ENCODE measurements at regions not wholly inside any gene's neighbourhood (a gene's known extent, or its start where the extent isn't known, plus 50 kb on each side); places are given as distances from the start of the nearest gene placed in this dataset.
"Not testable (repeated sequence)": the region's sequence is repeated elsewhere in the genome, so short reads cannot be mapped to it uniquely, and the experiment has no call there.

GRCh38 chr1:30660241-30660640, 63.1 kb downstream of the MATN1 start:
- no peak for DNase-seq (ENCODE audit: missing footprints)
- intact Hi-C loops (cut with DNase I): no loop called here

GRCh38 chr1:30659702-30660101, 63.7 kb downstream of the MATN1 start:
- DNase-seq (ENCODE audit: missing footprints) (no peak), ATAC-seq (no peak)
- intact Hi-C loops (cut with DNase I): no loop called here

More at GRCh38 chr1:30660241-30660640, 63.1 kb downstream of the MATN1 start:
- no peak for ATAC-seq

DNA sequence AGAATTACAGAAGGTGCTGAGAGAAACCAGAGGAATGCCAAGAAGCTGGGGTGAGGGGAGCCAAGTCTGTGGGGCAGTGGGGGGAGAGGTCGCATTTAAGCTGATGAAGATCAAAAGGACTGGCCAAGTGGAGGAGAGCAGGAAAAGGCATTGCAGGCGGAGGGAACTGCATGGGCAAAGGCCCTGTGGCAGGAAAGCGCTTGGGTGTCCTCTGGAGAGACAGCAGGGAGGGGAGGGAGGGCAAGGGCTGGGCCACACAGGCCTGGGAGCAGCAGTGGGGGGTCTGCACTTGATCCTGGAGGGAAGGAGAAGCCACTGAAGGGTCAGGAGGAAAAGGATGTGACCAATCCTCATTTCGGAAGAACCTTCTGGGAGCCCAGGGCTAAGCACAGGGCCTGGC, 65.0 kb downstream of the MATN1 start:
- DNase-seq (ENCODE audit: missing footprints); intact Hi-C loops (cut with DNase I); ATAC-seq: not testable (repeated sequence)

GRCh38 chr1:30658014-30658336, 65.4 kb downstream of the MATN1 start:
- no peak for ATAC-seq
- DNase-seq (ENCODE audit: missing footprints): no peak
- intact Hi-C loops (cut with DNase I): no loop called here

DNA sequence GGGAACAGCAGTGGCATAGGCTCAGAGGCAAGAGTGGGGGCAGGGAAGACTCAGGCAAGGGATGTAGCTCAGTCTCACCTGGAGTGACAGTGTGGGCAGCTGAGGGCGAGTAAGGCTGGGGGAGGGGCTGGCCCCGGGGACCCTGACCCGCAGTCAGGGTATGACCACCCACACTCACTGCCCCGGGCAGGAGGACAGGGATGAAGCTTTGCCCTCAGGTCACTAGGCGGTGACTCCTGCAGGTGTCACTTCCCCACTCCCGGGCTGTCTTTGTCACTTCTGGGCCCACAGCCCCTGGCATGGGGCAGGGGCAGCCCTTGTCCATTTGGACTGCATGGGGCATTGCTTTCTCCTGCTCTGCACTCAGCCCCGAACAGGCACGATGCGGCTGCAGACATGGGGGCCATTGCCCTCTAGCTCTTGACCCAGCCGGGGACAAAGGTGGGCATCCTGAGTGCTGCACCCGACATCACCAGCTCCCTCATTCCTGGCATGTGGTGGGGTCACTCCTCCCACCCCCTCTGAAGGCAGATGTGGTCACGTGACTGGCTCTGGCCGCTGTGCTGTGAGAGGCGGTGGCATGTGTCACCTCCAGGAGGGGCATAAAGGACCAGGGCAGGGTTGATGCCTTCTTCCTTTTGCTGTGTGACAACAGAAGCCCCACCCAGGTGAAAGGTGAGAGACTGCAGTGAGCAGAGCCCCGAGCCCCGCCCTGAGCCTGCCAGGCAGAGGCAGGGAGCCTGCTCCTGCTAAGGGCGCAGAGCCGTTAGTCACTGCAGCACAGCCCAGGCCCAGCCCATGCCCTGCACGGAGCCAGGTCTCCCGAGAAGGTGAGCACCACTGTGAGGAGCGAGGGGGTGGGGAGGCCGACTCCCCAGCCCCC, 66.0 kb downstream of the MATN1 start:
- intact Hi-C loops (cut with DNase I): no loop called here
- DNase-seq (ENCODE audit: missing footprints): no peak
- ATAC-seq: no peak

GRCh38 chr1:30656171-30656940, 67.0 kb downstream of the MATN1 start:
- ATAC-seq (no peak), DNase-seq (ENCODE audit: missing footprints) (no peak)
- intact Hi-C loops (cut with DNase I): no loop called here

DNA sequence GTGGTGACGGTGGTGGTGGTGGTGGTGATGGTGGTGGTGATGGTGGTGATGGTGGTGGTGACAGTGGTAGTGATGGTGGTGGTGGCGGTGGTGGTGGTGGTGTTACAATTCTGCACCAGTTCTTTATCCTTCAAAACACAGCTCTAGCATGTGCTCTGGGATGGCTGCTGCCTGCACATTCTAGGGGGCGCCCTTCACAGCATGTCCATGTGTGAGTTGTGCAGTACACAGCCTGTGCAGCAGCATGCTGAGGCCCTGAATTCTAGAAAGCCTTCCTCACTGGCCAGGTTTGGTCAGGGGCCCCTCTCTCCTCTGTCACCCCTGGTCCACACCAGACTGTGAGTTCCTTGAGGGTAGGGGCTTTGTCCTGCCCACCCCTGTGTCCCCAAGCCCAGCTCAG, 67.7 kb downstream of the MATN1 start:
- intact Hi-C loops (cut with DNase I): no loop called here
- DNase-seq (ENCODE audit: missing footprints) (no peak), ATAC-seq (no peak)

- intact Hi-C loops (cut with DNase I): no loop called here
- ATAC-seq (no peak), DNase-seq (ENCODE audit: missing footprints) (no peak)
Observed at GRCh38 chr1:30654188-30654587, 69.2 kb downstream of the MATN1 start.

- ATAC-seq: no peak
- no peak for DNase-seq (ENCODE audit: missing footprints)
- intact Hi-C loops (cut with DNase I): no loop called here
Observed at GRCh38 chr1:30652152-30652841, 71.1 kb downstream of the MATN1 start.

- ATAC-seq; intact Hi-C loops (cut with DNase I); DNase-seq (ENCODE audit: missing footprints): not testable (repeated sequence)
Observed at GRCh38 chr1:30651395-30651794, 72.0 kb downstream of the MATN1 start.

DNA sequence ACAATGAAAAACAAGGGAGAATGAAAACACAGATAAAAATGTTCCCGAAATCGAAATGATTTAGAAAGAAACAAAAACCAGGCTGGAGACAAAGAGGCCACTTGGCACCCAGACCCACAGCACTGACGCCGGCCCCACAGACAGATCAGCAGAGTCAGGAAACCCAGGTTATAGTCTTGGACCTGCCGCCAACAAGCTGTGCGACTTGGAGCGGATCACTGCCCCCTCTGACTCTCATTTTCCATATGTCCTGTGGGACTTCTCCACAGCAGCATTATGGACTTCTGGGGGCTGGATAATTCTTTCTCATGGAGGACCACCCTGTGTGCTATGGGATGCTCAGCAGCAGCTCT, 72.4 kb downstream of the MATN1 start:
- ATAC-seq (no peak), DNase-seq (ENCODE audit: missing footprints) (no peak)
- intact Hi-C loops (cut with DNase I): no loop called here

GRCh38 chr1:30650038-30650967, 73.1 kb downstream of the MATN1 start:
- DNase-seq (ENCODE audit: missing footprints) (no peak), ATAC-seq (no peak)
- intact Hi-C loops (cut with DNase I): no loop called here

DNA sequence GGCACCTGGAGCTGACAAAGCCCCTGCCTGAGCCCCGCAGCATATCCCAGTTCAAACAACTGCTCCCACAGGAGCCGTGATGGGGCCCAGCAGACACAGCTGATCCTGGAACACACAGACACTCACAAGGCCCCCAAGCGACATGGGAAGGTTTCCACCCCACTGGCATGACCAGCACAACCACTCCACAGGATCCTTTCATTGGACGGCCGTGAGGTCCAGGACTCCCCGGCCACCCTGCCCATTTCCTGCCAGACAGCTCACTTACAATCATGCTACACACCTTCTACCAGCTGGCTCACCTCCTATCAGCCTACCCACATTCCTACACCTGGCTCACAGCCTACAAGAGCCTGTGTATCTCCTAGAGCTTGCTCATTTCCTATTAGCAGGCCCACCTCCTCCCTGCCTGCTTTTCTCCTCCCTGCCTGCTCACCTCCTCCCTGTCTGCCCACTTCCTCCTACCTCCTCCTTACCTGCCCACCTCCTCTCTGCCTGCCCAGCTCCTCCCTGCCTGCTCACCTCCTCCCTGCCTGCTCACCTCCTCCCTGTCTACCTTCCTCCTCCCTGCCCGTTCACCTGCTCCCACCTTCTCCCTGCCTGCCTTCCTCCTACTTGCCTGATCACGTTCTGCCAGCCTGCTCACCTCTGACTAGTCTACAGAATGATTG, 73.9 kb downstream of the MATN1 start:
- DNase-seq (ENCODE audit: missing footprints) (no peak), ATAC-seq (no peak)
- intact Hi-C loops (cut with DNase I): no loop called here

DNA sequence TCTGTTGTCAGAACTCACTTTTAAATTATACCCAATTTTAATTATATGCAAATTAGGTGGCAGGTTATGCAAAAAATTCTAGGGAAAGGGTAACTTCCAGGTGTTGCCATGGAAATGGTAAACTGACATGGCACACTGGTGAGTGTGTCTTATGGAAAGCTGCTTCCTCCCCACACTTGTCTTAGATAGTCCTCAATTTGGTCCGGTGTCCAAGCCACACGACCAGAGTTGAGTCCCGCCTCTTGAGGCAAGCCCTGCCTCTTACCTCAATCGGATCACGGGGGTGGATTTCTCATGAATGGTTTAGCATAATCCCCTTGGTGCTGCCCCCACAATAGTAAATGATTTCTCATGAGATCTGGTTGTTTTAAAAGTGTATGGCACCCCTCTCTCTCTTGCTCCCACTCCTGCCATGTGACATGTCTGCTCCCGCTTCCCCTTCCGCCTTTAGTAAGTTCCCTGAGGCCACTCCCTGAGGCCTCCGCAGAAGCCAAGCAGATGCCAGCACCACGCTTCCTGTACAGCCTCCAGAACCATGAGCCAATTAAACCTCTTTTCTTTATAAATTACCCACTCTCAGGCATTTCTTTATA, 74.9 kb downstream of the MATN1 start:
- ATAC-seq (no peak), DNase-seq (ENCODE audit: missing footprints) (no peak)
- intact Hi-C loops (cut with DNase I): no loop called here

GRCh38 chr1:30645807-30646206, 77.6 kb downstream of the MATN1 start:
- no peak for DNase-seq (ENCODE audit: missing footprints)
- no peak for ATAC-seq
- intact Hi-C loops (cut with DNase I): no loop called here

DNA sequence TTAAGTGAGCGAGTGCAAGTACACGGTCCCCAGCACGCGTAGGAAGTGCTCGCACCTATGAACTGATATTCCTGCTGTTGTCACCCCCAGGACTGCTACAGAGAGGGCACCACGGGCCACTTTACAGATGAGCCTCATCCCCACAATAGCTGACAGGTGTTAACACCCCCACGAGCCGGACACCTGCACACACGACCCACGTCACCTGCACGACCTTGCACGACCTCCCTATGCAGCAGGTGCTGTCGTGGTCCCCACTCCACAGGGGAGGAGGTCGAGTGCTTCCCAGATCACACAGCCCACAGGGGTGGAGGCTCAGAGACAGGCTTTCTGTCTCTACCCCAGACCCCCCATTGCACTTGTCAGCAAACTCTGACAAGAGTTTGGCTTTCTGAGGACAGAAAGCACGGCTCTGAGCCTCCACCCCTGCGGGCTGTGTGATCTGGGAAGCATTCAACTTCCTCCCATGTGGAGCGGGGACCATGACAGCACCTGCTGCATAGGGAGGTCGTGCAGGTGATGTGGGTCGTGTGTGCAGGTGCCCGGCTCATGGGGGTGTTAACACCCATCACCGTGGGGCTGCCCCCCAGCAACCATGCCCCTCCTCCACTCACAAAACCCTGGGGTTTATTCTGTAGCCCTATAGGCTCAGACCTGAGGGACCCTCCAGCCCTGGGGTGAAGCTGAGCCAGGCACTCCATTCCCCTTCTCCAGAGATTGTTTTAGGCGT, 80.8 kb downstream of the MATN1 start:
- intact Hi-C loops (cut with DNase I): no loop called here
- DNase-seq (ENCODE audit: missing footprints) (no peak), ATAC-seq (no peak)
